Heart left ventricle (tissue), 13 donors: ENCODE measurements at regions not wholly inside any gene's neighbourhood (a gene's known extent, or its start where the extent isn't known, plus 50 kb on each side); places are given as distances from the start of the nearest gene placed in this dataset.

ENCODE experiments used
- CTCF ChIP-seq, 12 donors: fragments of 200-600 bp; sonication (generic) in 4 of 12; IDR thresholded peaks; one replicate each; pipeline versions ENCODE4 v1.5.0 to v1.8.0; 2018 to 2022; ENCODE audit warnings: antibody characterized with exemption in 12 of 12, mild to moderate bottlenecking in 5 of 12
- POLR2A ChIP-seq, 2 donors: fragments of 450-650 bp; IDR thresholded peaks; one replicate each; pipeline ENCODE4 v1.6.1; 2017; ENCODE audit warnings: antibody characterized with exemption in 2 of 2, mild to moderate bottlenecking in 2 of 2, moderate library complexity in 2 of 2
- donor health status: ischemic (EF 13 %, LVEDD 7.1; RV severe dilation, severe dysfunction).
- donor health status: DM: no; HTN: yes; CAD: no.
- donor health status: DM: no; HTN: no; CAD: no.
- donor health status: ischemic (EF 25% LVEDD 6.9; RV normal size, moderate dysfunction).
- donor health status: ischemic (EF 25% LVEDD 5.7; RV mildly dilated, moderate dysfunction).
- donor health status: ischemic (EF 35%, LVEDD 5.7; RV mildly dilated, moderate dysfunction).
- donor health status: nonischemic (EF 11% LVEDD 7.7; RV severe dilation, severe dysfunction).
- donor health status: DM: yes; HTN: yes; CAD: no.
- donor health status: PGD.
- donor health status: ischemic (EF 29% LVEDD 5.4; RV normal size, mild dysfunction).
- donor health status: nonischemic (EF 23%, LVEDD 6.1; RV moderate dilation, normal function).

- TF ChIP-seq CTCF (IDR thresholded peaks at IDR 0.05) (no peak), POLR2A (IDR thresholded peaks at IDR 0.05) (no peak)
Observed at GRCh38 chr2:16049406-16049805, 109.1 kb downstream of the MYCN start.
